ENCODE measurements at regions not wholly inside any gene's neighbourhood (a gene's known extent, or its start where the extent isn't known, plus 50 kb on each side); places are given as distances from the start of the nearest gene placed in this dataset.

GRCh38 chr12:3973269-3973884, 100.2 kb upstream of the PARP11 start:
- H3K4me1 Mint-ChIP-seq (ENCODE audit: low read depth in 2 of 2), result peaks cover 11 to 18% of the 10 kb centered on the region in 2 donors
- no peak for DNase-seq (ENCODE audit: low spot score)
- H3K4me3 Mint-ChIP-seq, result no peak overlapping the region
- no peak for ATAC-seq
- peaks cover 0 to 3% of the 10 kb centered on the region in 2 donors for H3K27me3 Mint-ChIP-seq
- peaks cover 2% of the 10 kb centered on the region for H3K9me3 Mint-ChIP-seq
- H3K36me3 Mint-ChIP-seq, result no peaks in the 10 kb centered on the region
- no peak overlapping the region for H3K27ac Mint-ChIP-seq

- Mint-ChIP-seq H3K4me3 (peak overlapping the region; percentile 1), H3K27me3 (peaks cover 0 to 3% of the 10 kb centered on the region in 2 donors), H3K36me3 (no peaks in the 10 kb centered on the region), H3K4me1 (ENCODE audit: low read depth in 2 of 2) (peaks cover 11 to 18% of the 10 kb centered on the region in 2 donors), H3K9me3 (peaks cover 2% of the 10 kb centered on the region), H3K27ac (peak overlapping the region; percentile 6 to 9)
- DNase-seq (ENCODE audit: low spot score) (no peak), ATAC-seq (no peak)
Observed at GRCh38 chr12:3972576-3972975, 99.4 kb upstream of the PARP11 start.

GRCh38 chr12:3968523-3968922, 95.3 kb upstream of the PARP11 start:
- Mint-ChIP-seq H3K9me3 (peaks cover 2% of the 10 kb centered on the region), H3K36me3 (no peaks in the 10 kb centered on the region), H3K4me3 (no peak overlapping the region), H3K27ac (no peak overlapping the region), H3K27me3 (peaks cover 5 to 9% of the 10 kb centered on the region in 2 donors), H3K4me1 (ENCODE audit: low read depth in 2 of 2) (peaks cover 11 to 12% of the 10 kb centered on the region in 2 donors)
- peak in 1 of 2 donors; percentile 17 for ATAC-seq
- DNase-seq (ENCODE audit: low spot score), result no peak

GRCh38 chr12:3967556-3968160, 94.5 kb upstream of the PARP11 start:
- Mint-ChIP-seq H3K9me3 (peaks cover 2% of the 10 kb centered on the region), H3K27me3 (peaks cover 7 to 9% of the 10 kb centered on the region in 2 donors), H3K4me1 (ENCODE audit: low read depth in 2 of 2) (peaks cover 5 to 7% of the 10 kb centered on the region in 2 donors), H3K36me3 (no peaks in the 10 kb centered on the region), H3K4me3 (no peak overlapping the region), H3K27ac (no peak overlapping the region)
- DNase-seq (ENCODE audit: low spot score) (no peak), ATAC-seq (no peak)

- Mint-ChIP-seq H3K4me1 (ENCODE audit: low read depth in 2 of 2) (peaks cover 0 to 3% of the 10 kb centered on the region in 2 donors), H3K27me3 (peaks cover 7 to 14% of the 10 kb centered on the region in 2 donors), H3K4me3 (no peak overlapping the region), H3K36me3 (no peaks in the 10 kb centered on the region), H3K27ac (no peak overlapping the region), H3K9me3 (no peaks in the 10 kb centered on the region)
- no peak for ATAC-seq
- no peak for DNase-seq (ENCODE audit: low spot score)
Observed at GRCh38 chr12:3966376-3966775, 93.2 kb upstream of the PARP11 start.

GRCh38 chr12:3965046-3965445, 91.8 kb upstream of the PARP11 start:
- no peaks in the 10 kb centered on the region for H3K9me3 Mint-ChIP-seq
- H3K36me3 Mint-ChIP-seq, result no peaks in the 10 kb centered on the region
- DNase-seq (ENCODE audit: low spot score) (no peak), ATAC-seq (no peak)
- H3K27ac Mint-ChIP-seq, result no peak overlapping the region
- H3K4me1 Mint-ChIP-seq (ENCODE audit: low read depth in 2 of 2), result peaks cover 0 to 3% of the 10 kb centered on the region in 2 donors
- H3K4me3 Mint-ChIP-seq, result no peak overlapping the region
- peaks cover 7 to 14% of the 10 kb centered on the region in 2 donors for H3K27me3 Mint-ChIP-seq

GRCh38 chr12:3964439-3964838, 91.2 kb upstream of the PARP11 start:
- ATAC-seq (no peak), DNase-seq (ENCODE audit: low spot score) (no peak)
- Mint-ChIP-seq H3K36me3 (no peaks in the 10 kb centered on the region), H3K4me3 (no peak overlapping the region), H3K4me1 (ENCODE audit: low read depth in 2 of 2) (peaks cover 0 to 3% of the 10 kb centered on the region in 2 donors), H3K27me3 (peaks cover 7 to 14% of the 10 kb centered on the region in 2 donors), H3K9me3 (no peaks in the 10 kb centered on the region), H3K27ac (no peak overlapping the region)

- no peaks in the 10 kb centered on the region for H3K36me3 Mint-ChIP-seq
- DNase-seq (ENCODE audit: low spot score) (no peak), ATAC-seq (peak in 1 of 2 donors; percentile 74)
- H3K9me3 Mint-ChIP-seq, result no peaks in the 10 kb centered on the region
- H3K27ac Mint-ChIP-seq, result no peak overlapping the region
- peaks cover 10 to 14% of the 10 kb centered on the region in 2 donors for H3K27me3 Mint-ChIP-seq
- H3K4me3 Mint-ChIP-seq, result no peak overlapping the region
- H3K4me1 Mint-ChIP-seq (ENCODE audit: low read depth in 2 of 2), result peaks cover 0 to 3% of the 10 kb centered on the region in 2 donors
Observed at GRCh38 chr12:3962631-3963483, 89.7 kb upstream of the PARP11 start.

- Mint-ChIP-seq H3K4me1 (ENCODE audit: low read depth in 2 of 2) (peaks cover 0 to 3% of the 10 kb centered on the region in 2 donors), H3K27me3 (peaks cover 11 to 24% of the 10 kb centered on the region in 2 donors), H3K36me3 (no peaks in the 10 kb centered on the region), H3K4me3 (no peak overlapping the region), H3K27ac (no peak overlapping the region), H3K9me3 (no peaks in the 10 kb centered on the region)
- ATAC-seq (no peak), DNase-seq (ENCODE audit: low spot score) (no peak)
Observed at GRCh38 chr12:3961591-3961990, 88.4 kb upstream of the PARP11 start.

GRCh38 chr12:3959799-3960560, 86.8 kb upstream of the PARP11 start:
- DNase-seq (ENCODE audit: low spot score) (no peak), ATAC-seq (no peak)
- no peak overlapping the region for H3K4me3 Mint-ChIP-seq
- H3K9me3 Mint-ChIP-seq, result no peaks in the 10 kb centered on the region
- no peaks in the 10 kb centered on the region for H3K36me3 Mint-ChIP-seq
- H3K27ac Mint-ChIP-seq, result no peak overlapping the region
- peaks cover 0 to 2% of the 10 kb centered on the region in 2 donors for H3K4me1 Mint-ChIP-seq (ENCODE audit: low read depth in 2 of 2)
- H3K27me3 Mint-ChIP-seq, result peaks cover 14 to 29% of the 10 kb centered on the region in 2 donors

GRCh38 chr12:3958534-3958933, 85.3 kb upstream of the PARP11 start:
- ATAC-seq (no peak), DNase-seq (ENCODE audit: low spot score) (no peak)

GRCh38 chr12:3951380-3952135, 78.4 kb upstream of the PARP11 start:
- no peak for ATAC-seq
- H3K27ac Mint-ChIP-seq, result no peak overlapping the region
- no peaks in the 10 kb centered on the region for H3K36me3 Mint-ChIP-seq
- H3K4me3 Mint-ChIP-seq, result no peak overlapping the region
- H3K4me1 Mint-ChIP-seq (ENCODE audit: low read depth in 2 of 2), result peaks cover 0 to 4% of the 10 kb centered on the region in 2 donors
- H3K9me3 Mint-ChIP-seq, result no peaks in the 10 kb centered on the region
- H3K27me3 Mint-ChIP-seq, result peaks cover 11 to 28% of the 10 kb centered on the region in 2 donors
- no peak for DNase-seq (ENCODE audit: low spot score)

More at GRCh38 chr12:3958534-3958933, 85.3 kb upstream of the PARP11 start:
- H3K4me3 Mint-ChIP-seq, result no peak overlapping the region
- peaks cover 13 to 33% of the 10 kb centered on the region in 2 donors for H3K27me3 Mint-ChIP-seq
- H3K36me3 Mint-ChIP-seq, result no peaks in the 10 kb centered on the region
- no peaks in the 10 kb centered on the region for H3K9me3 Mint-ChIP-seq
- no peak overlapping the region for H3K27ac Mint-ChIP-seq
- no peaks in the 10 kb centered on the region for H3K4me1 Mint-ChIP-seq (ENCODE audit: low read depth in 2 of 2)

All from natural killer cell treated with Interleukin-12 subunit alpha and Interleukin-12 subunit beta and Interleukin-15 and Interleukin-18, amount 100 ng/mL, for 72 hours (primary cell).